HL-60 (cell line): ENCODE measurements at regions not wholly inside any gene's neighbourhood (a gene's known extent, or its start where the extent isn't known, plus 50 kb on each side); places are given as distances from the start of the nearest gene placed in this dataset.

ENCODE experiments used
- DNase-seq, 2 experiments: peaks; one replicate each; pipeline ENCODE4 v3.0.0-alpha.2; 2010 to 2020; ENCODE audit warnings: low read depth in 1 of 2, low spot score in 1 of 2
- H3K27ac ChIP-seq: fragments of 250-450 bp; sonication (Bioruptor Pico); replicated peaks from 2 replicates; pipeline ENCODE4 v1.5.1; 2020; ENCODE audit warnings: mild to moderate bottlenecking, moderate library complexity
- H3K27me3 ChIP-seq: fragments of 250-450 bp; sonication (Bioruptor Pico); 2 replicates; pipeline ENCODE4 v1.5.1; 2021; ENCODE audit warnings: mild to moderate bottlenecking, moderate library complexity; ENCODE audit not compliant: insufficient read depth, poor library complexity, severe bottlenecking
- H3K4me3 ChIP-seq: replicated peaks from 2 replicates; pipeline ENCODE4 v1.5.1; 2011; ENCODE audit warnings: mild to moderate bottlenecking, control low read depth, low read length; ENCODE audit not compliant: insufficient read depth
- CTCF ChIP-seq: IDR thresholded peaks from one replicate; pipeline ENCODE4 v1.5.1; 2011; ENCODE audit warnings: low read length, control low read depth, inconsistent platforms; ENCODE audit not compliant: insufficient read depth
- GABPA ChIP-seq: IDR thresholded peaks from 2 replicates; pipeline ENCODE4 v1.6.1; 2012; ENCODE audit warnings: low read depth
- POLR2AphosphoS5 ChIP-seq: IDR thresholded peaks from 2 replicates; pipeline ENCODE4 v1.6.1; 2012; ENCODE audit warnings: low read depth
- REST ChIP-seq: IDR thresholded peaks from 2 replicates; pipeline ENCODE4 v1.6.1; 2012; ENCODE audit warnings: low read depth; ENCODE audit not compliant: insufficient replicate concordance
- SPI1 ChIP-seq: IDR thresholded peaks from 2 replicates; pipeline ENCODE4 v1.6.1; 2012; ENCODE audit warnings: low read depth, mild to moderate bottlenecking, borderline replicate concordance

- H3K27me3 ChIP-seq = peaks cover 12% of the 10 kb centered on the region
- no peak overlapping the region for H3K4me3 ChIP-seq
- DNase-seq = no peak
- TF ChIP-seq GABPA (no peak), SPI1 (no peak)
- no peak overlapping the region for H3K27ac ChIP-seq
Measured at GRCh38 chr11:121699801-121700200, 247.0 kb upstream of the SORL1-AS1 start.

GRCh38 chr11:121696931-121697670 is 244.3 kb upstream of the SORL1-AS1 start:
- H3K4me3 ChIP-seq = no peak overlapping the region
- no peak for DNase-seq
- TF ChIP-seq SPI1 = no peak
- no peak for TF ChIP-seq CTCF
- no peak for TF ChIP-seq GABPA
- TF ChIP-seq POLR2AphosphoS5 = no peak
- TF ChIP-seq REST = no peak
- no peak overlapping the region for H3K27ac ChIP-seq
- peaks cover 7% of the 10 kb centered on the region for H3K27me3 ChIP-seq

- H3K4me3 ChIP-seq = no peak overlapping the region
- H3K27ac ChIP-seq = no peak overlapping the region
- DNase-seq = no peak
- H3K27me3 ChIP-seq = peaks cover 7% of the 10 kb centered on the region
- no peak for TF ChIP-seq REST
- no peak for TF ChIP-seq CTCF
- no peak for TF ChIP-seq SPI1
- TF ChIP-seq GABPA = no peak
- no peak for TF ChIP-seq POLR2AphosphoS5
Measured at GRCh38 chr11:121696177-121696871, 243.6 kb upstream of the SORL1-AS1 start.

GRCh38 chr11:121692236-121692635 is 239.5 kb upstream of the SORL1-AS1 start:
- no peak overlapping the region for H3K27ac ChIP-seq
- peaks cover 4% of the 10 kb centered on the region for H3K27me3 ChIP-seq
- TF ChIP-seq CTCF (no peak), POLR2AphosphoS5 (no peak), GABPA (no peak), SPI1 (no peak), REST (no peak)
- H3K4me3 ChIP-seq = no peak overlapping the region
- DNase-seq = no peak
